T1000 (cell line): ENCODE measurements at regions not wholly inside any gene's neighbourhood (a gene's known extent, or its start where the extent isn't known, plus 50 kb on each side); places are given as distances from the start of the nearest gene placed in this dataset.
"Not testable (repeated sequence)": the region's sequence is repeated elsewhere in the genome, so short reads cannot be mapped to it uniquely, and the experiment has no call there.

ENCODE experiments used
- DNase-seq: peaks from one replicate; lab custom pipeline; 2025; ENCODE audit warnings: mixed read lengths; lab: John Stamatoyannopoulos, UW

DNA sequence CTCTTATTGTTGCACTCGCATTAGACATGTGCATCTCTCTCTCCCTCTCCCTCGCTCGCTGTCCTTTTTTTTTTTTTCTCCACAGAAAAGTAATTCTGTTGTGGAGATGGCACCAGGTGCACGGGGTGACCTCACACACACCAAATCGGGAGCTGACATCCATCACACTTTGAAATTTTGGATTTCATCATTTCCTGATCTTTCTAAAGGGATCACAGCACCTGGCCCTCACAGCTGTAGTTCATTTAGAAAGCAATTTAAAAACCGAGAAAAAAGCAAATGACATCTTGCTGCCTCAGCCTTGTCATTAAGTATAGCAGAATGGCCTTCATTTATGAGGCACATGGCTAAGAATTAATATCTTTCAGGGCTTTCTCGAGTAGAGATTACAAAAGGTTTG is 717.2 kb downstream of the RNF144A start:
- no peak for DNase-seq

DNA sequence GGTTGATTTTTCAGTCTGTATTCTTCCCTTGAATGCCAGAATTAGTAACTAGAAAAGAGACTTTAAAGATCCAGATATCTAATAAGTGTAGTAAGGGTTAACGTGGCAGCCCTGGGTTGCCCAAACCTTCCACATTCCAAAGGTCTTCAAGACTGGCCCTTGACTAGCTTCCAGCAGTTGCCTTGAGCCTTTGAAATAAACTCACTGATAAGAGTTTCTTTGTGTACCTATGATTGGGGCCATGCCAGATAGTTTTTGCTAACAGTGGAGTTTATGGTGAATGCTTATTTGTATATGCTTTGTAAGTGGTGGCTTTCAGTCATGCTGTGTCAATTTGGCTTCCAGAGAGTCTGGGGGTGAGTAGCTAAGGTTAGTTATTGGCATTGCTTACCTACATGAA is 722.3 kb downstream of the RNF144A start:
- no peak for DNase-seq

DNA sequence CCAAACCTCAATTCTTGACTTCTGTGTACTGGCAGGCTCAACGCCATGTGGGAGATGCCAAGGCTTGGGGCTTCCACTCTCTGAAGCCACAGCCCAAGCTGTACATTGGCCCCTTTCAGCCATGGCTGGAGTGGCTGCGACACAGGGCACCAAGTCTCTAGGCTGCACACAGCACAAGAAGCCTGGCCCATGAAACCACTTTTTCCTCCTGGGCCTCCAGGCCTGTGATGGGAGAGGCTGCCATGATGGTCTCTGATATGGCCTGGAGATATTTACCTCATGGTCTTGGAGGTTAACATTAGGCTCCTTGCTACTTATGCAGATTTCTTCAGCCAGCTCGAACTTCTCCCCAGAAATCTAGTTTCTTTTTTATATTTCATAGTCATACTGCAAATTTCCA is 724.1 kb downstream of the RNF144A start:
- not testable (repeated sequence) for DNase-seq

DNA sequence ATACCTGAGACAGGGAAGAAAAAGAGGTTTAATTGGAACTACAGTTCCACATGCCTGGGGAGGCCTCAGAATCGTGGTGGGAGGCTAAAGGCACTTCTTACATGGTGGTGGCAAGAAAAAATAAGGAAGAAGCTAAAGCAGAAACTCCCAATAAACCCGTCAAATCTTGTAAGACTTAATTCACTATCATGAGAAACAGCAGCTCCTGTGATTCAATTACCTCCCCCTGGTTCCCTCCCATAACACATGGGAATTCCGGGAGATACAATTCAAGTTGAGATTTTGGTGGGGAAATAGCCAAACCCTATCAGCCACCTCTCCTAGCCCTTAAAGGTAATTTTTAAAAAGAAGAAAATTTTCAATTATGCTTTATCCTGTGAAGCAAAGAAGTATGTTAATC is 728.8 kb downstream of the RNF144A start:
- DNase-seq: no peak

DNA sequence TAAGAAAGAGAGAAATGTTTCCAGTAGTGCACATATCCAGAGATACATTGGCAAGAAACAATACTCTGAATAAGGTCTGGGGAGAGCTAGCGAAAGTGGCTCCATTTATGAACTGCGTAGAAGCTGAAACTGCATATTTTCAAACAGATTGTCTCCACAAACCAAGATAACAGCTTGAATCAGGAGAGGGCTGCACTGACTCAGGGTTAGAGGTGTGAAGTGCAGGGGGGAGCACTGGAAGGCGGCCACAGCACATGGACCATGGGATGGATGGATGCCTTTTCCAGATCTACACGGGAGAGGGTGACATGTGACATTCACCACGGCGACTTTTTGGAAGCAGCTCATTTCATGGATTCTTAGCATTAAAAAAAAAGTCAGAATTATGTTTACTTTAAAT is 729.4 kb downstream of the RNF144A start:
- DNase-seq: no peak

DNA sequence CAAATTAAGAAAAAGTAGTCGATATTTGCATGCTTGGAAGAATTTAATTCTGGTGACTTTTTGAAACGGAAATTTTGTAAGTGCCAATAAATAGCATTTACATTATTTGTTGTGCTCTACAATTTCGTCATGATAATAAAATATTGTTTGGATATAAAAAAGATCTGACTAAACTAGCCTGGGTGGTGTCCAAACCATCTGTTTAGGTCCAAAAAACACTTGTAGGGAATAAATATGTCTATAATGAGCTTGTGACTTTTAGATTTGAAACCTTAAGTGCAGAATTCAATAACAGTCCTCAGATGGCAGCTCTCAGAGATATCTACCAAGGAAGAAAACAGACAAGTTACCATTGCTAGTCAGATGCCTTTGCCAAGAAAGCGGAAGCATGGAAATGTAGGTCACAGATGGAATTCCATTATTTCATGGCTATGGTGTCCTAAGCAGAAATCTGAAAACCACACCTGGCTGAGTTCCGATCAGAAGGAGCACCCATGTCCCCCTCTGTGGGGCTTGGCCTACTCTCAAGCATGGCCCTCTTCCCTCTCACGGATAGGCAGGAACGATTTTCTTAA is 731.1 kb downstream of the RNF144A start:
- no peak for DNase-seq

DNA sequence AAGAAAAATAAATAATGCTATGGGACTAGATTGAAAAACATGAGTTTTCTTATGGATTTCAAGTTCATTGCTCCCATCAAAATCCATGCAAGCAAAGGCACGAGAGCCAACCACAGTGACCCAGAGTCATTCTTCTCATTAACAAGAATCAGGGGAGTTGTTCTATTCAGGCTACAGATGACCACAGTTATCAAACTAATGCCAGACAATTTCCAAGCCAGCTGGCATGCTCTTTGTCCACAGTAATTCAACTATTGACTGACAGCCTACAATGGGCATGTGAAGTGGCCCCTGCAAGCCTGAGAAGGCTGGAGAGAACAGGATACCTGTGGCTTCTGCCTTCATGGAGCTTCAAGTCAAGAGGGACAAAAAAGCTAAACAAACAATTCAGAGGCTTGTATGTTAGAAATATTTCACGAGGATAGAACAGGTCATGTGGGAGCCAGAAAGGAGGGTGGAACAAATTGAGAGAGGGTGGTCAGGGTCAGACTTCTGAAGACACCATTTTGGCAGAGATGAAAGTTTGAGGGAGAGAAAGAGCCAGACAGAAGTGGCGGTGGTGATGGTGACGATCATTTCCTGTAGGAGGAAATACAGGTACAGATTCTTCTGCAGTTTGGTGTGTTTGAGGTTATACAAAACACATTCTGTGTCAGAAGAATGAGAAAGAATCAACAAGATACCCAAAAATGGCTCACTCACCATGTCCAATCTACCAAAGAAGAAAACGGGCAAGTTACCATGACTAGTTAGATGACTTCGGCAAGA is 732.4 kb downstream of the RNF144A start:
- DNase-seq: no peak

DNA sequence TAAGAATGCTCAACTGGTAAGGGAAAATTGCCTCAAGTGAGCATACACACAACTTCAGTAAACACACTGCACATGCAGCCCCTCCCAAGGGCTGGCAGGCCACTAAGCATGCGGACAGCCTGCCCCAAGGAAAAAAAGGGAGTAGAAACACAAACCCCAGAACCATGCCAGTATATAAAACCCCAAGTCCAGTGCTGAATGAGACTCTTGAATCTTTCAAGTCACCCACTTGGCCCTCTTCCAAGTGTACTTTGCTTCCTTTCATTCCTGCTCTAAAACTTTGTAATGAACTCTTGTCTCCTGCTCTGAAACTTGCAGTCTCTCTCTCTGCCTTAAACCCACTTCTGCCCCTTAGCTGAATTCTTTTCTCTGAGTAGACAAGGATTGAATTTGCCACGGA is 736.4 kb downstream of the RNF144A start:
- DNase-seq: no peak

DNA sequence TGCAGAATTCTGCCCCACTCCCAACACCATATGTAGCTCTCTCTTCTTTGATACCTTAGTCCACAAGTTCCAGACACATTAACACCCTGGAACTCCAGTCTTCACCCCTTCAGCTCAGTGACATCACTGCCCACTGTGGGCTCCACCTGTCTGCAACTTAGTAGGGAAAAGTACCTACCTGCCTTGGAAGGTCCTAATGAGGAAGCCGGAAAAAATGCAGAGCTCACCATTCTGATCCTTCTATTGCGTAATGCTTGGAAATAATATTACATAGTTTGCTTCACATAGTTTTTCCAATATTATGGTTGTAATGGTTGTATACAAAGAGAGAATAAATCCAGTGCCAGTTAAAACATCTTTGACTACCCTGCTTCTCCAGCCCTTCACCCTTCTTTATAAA is 738.4 kb downstream of the RNF144A start:
- DNase-seq: no peak

DNA sequence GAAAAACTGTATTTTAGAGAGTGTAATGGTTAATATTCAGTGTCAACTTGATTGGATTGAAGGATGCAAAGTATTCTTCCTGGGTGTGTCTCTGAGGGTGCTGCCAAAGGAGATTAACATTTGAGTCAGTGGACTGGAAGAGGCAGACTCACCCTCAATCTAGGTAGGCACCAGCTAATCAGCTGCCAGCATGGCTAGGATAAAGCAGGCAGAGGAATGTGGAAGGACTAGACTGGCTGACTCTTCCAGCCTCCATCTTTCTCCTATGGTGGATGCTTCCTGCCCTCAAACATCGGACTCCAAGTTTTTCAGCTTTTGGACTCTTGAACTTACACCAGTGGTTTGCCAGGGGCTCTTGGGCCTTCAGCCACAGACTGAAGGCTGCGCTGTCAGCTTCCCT is 740.3 kb downstream of the RNF144A start:
- DNase-seq: not testable (repeated sequence)

DNA sequence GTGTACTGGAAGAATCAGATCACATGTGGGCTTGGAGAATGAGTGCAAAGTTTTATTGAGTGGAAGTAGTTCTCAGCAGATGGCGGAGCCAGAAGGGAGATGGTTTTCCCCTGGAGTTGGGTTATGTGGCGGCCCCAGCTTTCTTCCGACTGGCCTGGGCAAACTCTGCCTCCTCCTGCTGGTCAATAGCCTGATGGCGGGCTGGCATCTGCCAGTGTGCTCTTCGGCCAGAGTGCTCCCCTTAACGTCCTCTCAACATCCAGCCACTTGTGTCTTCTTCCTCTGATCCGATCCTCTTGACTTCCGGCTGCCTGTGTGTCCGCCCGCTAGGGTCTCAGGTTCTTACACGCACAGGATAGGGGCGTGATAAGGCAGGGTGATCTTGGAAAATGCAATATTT is 741.3 kb downstream of the RNF144A start:
- DNase-seq: no peak

DNA sequence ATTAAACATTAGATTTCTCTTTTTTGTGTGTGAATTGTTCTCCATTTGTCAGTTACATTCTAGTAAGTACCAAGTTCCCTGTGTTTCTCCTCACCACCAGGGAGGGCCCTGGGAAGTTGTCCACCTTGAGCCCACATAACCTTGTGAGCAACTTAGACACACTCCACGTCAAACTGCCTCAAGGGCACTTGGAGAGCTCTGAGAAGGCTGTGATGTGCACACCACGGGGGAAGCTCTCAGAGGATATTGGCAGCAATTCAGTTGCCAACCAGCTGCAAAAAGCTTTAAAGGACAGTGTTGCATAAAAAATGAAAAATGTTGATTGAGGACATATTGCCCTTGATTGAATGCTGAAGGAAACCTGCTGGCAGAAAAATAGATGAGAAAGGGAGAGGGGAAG is 743.6 kb downstream of the RNF144A start:
- DNase-seq: no peak

DNA sequence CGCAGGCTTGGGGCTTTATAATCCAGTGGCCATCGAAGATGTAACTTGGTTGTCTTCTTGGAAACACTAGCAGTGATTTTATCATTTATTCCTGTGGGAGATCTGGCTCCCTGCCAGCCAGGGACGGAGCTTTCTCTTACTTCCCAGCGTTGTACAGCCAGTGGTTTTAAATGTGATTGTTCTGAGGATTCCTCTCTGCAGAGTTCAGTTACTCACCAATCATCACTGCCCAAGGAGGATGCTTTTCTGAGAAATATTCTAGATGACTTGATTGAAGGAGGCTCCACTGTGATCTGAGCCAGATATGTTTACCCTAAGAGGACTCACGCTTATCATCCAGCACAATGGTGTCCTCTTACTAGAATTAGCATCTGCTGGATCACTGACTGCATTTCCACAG is 744.3 kb downstream of the RNF144A start:
- no peak for DNase-seq

DNA sequence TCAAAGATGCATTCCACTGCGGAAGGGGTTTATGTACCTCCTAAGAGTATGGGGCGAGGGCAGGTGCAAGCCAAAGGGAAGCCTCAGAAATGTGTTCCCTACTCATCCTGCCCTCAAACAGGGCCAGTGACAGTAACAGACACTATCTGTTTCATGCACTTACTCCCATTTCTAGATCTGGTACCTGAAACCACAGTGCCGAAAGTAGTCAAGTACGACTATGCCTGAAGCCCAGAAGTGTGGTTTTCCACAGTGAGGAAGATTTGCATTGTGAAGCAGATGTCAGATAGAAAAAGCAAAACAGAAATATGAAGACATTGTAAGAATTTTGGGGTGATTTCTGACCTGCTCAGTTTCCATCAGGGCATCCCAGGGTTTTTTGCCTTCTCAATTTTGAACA is 748.7 kb downstream of the RNF144A start:
- no peak for DNase-seq

DNA sequence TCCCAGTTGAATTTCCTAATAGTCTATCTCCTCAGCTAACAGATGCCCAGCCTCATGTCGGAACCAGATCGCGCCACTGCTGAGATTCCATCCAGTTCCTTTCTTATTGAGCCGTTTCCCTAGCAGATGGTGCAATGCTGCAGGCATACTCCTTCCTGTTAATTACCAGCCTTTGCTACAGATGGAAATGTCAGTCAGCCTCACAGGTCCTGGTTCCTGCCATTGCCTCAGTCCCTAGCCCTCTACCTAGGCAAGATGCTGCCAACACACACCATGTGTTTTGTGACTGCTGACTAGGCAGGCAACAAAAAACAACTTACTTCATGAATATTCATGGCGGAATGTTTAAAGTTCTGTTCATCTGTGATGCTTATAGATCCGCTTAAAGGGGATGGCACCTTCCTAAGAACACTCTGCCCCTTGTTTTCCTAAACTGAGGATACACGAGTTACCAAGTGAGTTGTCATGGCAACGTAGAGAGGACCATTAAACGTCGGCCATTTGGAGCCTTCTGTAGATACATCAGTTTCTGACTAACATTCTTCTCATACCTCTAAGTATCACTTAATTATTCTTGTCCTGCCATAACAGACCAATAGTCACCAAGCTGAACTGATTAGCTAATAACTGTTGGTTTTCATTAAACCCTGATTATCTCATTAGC is 749.5 kb downstream of the RNF144A start:
- DNase-seq: no peak

DNA sequence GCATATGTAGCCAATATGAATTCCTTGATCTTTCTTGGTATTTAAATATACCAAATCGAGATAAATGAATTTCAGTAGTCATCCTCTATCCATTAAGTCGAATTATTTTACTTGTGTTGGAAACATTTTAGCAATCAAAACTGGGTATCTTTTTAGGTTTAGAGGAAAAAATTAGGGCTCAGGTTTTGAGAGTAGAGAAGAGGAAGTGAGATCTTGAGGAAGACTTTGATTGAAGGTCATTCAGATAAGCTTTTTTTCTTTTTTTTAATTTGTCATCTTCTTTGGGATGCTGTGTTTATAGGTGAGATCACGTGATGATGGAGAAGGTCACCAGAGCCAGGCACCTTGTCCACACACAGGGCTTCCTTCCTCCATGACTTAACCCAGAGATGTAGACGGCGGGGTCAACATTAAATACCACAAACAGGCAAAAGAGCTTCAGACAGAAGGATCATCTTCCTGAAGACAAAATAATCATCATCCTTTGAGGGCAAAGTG is 750.1 kb downstream of the RNF144A start:
- DNase-seq: no peak

DNA sequence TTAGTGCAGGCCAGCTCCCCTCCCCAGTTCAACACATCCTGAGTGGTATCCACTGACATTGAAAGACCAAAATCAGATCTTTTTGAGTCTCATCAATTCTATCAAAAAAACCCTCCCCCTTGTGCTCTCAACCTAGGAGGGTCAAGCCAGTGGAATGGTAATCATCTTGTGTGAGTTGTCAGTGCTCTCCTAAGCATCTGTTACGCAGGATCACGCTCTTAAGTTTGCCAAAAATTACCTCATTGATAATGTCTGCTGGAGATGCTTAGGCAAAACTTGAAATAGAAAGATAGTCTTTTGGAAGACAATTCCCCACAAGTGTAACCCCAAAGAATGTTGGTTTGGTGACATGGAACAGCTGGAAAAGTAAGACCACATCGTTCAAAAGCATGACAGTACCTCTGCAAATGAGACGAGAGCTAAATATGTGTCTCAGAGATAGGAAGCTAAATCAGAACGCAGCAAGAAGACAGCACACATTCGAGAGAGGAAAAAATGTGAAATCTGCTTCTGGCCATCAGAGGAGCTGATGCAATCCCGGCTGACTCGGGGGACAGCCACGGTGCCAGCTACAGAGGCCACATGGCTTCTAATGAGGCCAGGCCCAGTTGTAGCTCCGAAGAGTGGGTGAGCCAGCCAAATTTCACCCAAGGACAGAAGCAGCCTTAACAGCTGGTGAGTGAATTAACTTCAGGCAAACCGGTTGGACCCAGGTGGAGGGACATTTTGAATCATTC is 753.9 kb downstream of the RNF144A start:
- DNase-seq: no peak

DNA sequence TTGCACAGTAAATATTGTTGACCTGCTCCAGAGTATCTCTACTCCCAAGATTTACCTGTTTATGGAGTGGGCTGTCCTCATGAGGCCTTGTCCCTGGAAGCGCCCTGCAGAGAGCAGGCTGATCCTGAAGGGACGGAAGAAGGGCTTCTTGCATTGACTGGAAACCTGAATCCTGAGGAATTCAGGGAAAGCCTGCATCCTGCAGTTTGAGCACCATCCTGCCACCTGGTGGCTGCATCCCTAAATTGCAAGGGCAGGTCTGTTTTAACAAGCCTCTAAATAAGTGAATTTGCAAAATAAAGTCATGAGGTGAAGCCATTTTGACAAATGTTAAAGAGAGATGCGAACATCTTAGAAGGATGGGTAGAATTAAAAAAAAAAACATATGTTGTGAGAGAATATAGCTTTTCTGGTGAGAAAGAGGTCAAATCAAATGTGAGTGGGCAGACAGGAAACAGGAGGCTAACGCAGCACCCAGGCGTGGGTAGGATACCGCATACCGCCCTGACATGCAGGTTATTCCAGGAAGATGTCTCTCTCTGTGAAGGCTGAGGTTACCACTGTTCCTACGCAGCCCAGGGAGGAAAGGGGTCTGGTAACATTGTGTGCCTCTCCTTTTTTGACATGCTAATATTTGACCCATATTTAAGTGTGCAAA is 754.9 kb downstream of the RNF144A start:
- peak; percentile 6 for DNase-seq

DNA sequence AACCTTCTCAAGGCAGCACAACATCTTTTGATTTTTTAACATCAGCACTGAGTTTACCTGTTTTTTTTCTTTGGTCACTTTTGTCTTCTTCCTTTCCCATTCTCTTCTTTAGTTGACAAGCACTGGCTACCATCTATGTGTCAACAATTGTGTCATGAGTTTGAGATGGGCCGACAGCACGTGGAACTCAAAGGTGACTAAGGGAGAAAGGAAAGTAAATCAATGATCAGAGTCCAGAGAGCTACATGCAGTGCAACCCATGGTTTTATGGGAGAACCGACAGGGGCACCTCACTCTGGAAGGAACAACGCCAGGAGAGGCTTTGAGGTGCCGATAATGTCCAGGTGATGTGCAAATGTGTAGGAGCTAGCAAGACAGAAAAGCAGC is 755.5 kb downstream of the RNF144A start:
- no peak for DNase-seq

DNA sequence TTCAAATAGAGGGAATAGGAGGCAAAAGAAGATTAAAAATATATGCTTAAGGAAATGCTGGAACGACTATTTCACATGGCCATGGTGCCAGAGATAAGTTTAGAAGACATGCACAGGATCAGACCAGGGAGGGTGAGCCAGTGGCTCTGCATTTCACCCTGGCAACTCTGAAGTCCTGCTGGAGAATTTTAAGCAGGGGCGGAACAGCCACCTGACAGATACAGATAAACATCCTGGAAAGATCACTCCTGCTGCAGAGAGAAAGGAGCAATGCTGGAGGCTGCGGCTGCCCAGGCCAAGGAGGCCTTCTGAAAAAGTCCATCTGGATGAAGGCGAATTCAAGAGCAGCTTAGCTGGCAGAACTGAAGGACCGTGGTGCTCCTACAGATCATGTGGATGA is 755.9 kb downstream of the RNF144A start:
- DNase-seq: no peak

DNA sequence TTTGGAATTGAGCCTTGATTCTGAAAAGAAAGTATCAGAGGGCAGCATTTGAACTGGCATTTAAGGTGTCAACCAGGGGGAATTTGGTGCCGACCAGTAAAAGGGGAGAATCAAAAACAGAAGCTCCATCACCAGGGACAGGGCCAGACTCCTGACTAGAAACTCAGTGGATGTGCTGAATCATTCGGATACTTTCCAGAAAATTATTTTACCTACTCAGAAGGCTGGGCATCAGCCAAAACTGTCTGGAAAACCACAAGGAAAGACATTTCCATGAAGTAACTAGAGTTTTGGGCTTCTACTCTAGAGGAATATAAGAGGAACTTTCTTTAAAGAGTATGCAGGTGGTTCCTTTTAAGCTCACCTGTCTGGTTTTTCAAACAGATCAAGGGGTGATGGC is 756.6 kb downstream of the RNF144A start:
- no peak for DNase-seq

DNA sequence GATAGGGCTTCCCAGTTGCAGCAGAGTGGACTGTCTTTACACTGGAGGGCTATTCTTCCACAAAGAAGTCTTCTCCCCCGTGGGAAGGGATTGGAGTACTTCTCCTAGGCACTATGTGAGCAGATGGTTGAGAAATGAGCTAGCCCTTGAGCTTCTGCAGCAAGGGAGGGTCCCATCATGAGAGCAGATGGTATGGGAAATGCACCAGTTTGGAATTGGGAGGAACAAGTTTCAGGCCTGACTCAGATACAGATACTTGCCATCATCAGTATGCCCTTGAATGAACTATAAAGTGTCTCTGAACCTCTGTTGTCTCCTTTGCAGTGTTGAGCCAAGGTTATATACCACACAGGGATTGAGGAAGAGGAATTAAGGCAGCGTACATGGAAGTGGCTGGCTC is 757.4 kb downstream of the RNF144A start:
- DNase-seq: no peak
